ENCODE measurements at regions not wholly inside any gene's neighbourhood (a gene's known extent, or its start where the extent isn't known, plus 50 kb on each side); places are given as distances from the start of the nearest gene placed in this dataset.

- DNase-seq = peak; percentile 87
Measured at GRCh38 chr12:116382686-116383530, 105.4 kb upstream of the MED13L start.

- no peak for DNase-seq
Measured at GRCh38 chr12:116384175-116384574, 106.7 kb upstream of the MED13L start.

GRCh38 chr12:116384691-116385485, 107.4 kb upstream of the MED13L start:
- no peak for DNase-seq

- DNase-seq = no peak
Measured at GRCh38 chr12:116385486-116386217, 108.2 kb upstream of the MED13L start.

- no peak for DNase-seq
Measured at GRCh38 chr12:116389326-116389725, 111.8 kb upstream of the MED13L start.

GRCh38 chr12:116389990-116390389, 112.5 kb upstream of the MED13L start:
- DNase-seq = peak; percentile 85

- DNase-seq = no peak
Measured at GRCh38 chr12:116390401-116391335, 113.2 kb upstream of the MED13L start.

- no peak for DNase-seq
Measured at GRCh38 chr12:116391501-116391900, 114.0 kb upstream of the MED13L start.

GRCh38 chr12:116392061-116392460, 114.6 kb upstream of the MED13L start:
- DNase-seq = no peak

- no peak for DNase-seq
Measured at GRCh38 chr12:116393255-116393654, 115.8 kb upstream of the MED13L start.

GRCh38 chr12:116393859-116394650, 116.6 kb upstream of the MED13L start:
- DNase-seq = no peak

- no peak for DNase-seq
Measured at GRCh38 chr12:116395396-116395795, 117.9 kb upstream of the MED13L start.

- DNase-seq = no peak
Measured at GRCh38 chr12:116397148-116397547, 119.7 kb upstream of the MED13L start.

GRCh38 chr12:116398193-116398592, 120.7 kb upstream of the MED13L start:
- no peak for DNase-seq

- no peak for DNase-seq
Measured at GRCh38 chr12:116399055-116399454, 121.6 kb upstream of the MED13L start.

GRCh38 chr12:116400636-116401372, 123.3 kb upstream of the MED13L start:
- DNase-seq = no peak

GRCh38 chr12:116401565-116401964, 124.1 kb upstream of the MED13L start:
- no peak for DNase-seq

- DNase-seq = no peak
Measured at GRCh38 chr12:116402163-116402939, 124.9 kb upstream of the MED13L start.

- DNase-seq = no peak
Measured at GRCh38 chr12:116403546-116403945, 126.1 kb upstream of the MED13L start.

- DNase-seq = no peak
Measured at GRCh38 chr12:116404247-116404646, 126.8 kb upstream of the MED13L start.

Measured in amniotic stem cell (primary cell).